ENCODE measurements at regions not wholly inside any gene's neighbourhood (a gene's known extent, or its start where the extent isn't known, plus 50 kb on each side); places are given as distances from the start of the nearest gene placed in this dataset.

GRCh38 chr15:77546050-77546501, 86.6 kb downstream of the LINGO1 start (continued):
- TF ChIP-seq PATZ1 (CRISPR knock-in tag; IDR thresholded peaks at IDR 0.05; ENCODE audit: borderline replicate concordance) (no peak), ZBTB43 (CRISPR knock-in tag; IDR thresholded peaks at IDR 0.05) (no peak), ATF7 (IDR thresholded peaks at IDR 0.05) (no peak), TSC22D4 (tag; IDR thresholded peaks at IDR 0.05) (no peak), TGIF2 (CRISPR knock-in tag; IDR thresholded peaks at IDR 0.05) (no peak), HDGF (IDR thresholded peaks at IDR 0.05) (no peak), HMGN3 (IDR thresholded peaks at IDR 0.05; ENCODE audit: borderline replicate concordance, extremely low read depth, insufficient read length, low read depth, low read length) (no peak), NR1H2 (CRISPR knock-in tag; IDR thresholded peaks at IDR 0.05) (no peak), PURB (CRISPR knock-in tag; IDR thresholded peaks at IDR 0.05; ENCODE audit: low read depth) (no peak), ZNF407 (IDR thresholded peaks at IDR 0.05; ENCODE audit: low read depth) (no peak), TFAP4 (CRISPR knock-in tag; IDR thresholded peaks at IDR 0.05; ENCODE audit: borderline replicate concordance) (no peak), IFI16 (CRISPR knock-in tag; IDR thresholded peaks at IDR 0.05) (no peak), ETV5 (CRISPR knock-in tag; IDR thresholded peaks at IDR 0.05; ENCODE audit: low read depth) (no peak), PHB2 (IDR thresholded peaks at IDR 0.05; ENCODE audit: low read depth) (no peak), CGGBP1 (CRISPR knock-in tag; IDR thresholded peaks at IDR 0.05) (no peak)

Data from K562 (cell line).